Colonic mucosa (tissue), 4 donors: ENCODE measurements at regions not wholly inside any gene's neighbourhood (a gene's known extent, or its start where the extent isn't known, plus 50 kb on each side); places are given as distances from the start of the nearest gene placed in this dataset.

Source experiments
- DNase-seq: peaks from one replicate; pipeline ENCODE4 v3.0.0-alpha.2; 2020
- H3K27ac ChIP-seq: fragments of 200-600 bp; one replicate; pipeline ENCODE4 v1.8.0; 2021
- H3K27me3 ChIP-seq: fragments of 200-600 bp; one replicate; pipeline ENCODE4 v1.8.0; 2021
- H3K36me3 ChIP-seq: fragments of 200-600 bp; one replicate; pipeline ENCODE4 v1.8.0; 2021
- H3K4me1 ChIP-seq: fragments of 200-600 bp; one replicate; pipeline ENCODE4 v1.8.0; 2021; ENCODE audit warnings: mild to moderate bottlenecking
- H3K4me3 ChIP-seq: fragments of 200-600 bp; one replicate; pipeline ENCODE4 v1.8.0; 2021
- H3K9ac ChIP-seq, 2 donors: one replicate each; pipeline ENCODE4 v1.7.0; 2013; ENCODE audit warnings: control low read depth in 2 of 2, low read depth in 2 of 2, low read length in 2 of 2
- H3K9me3 ChIP-seq: fragments of 200-600 bp; one replicate; pipeline ENCODE4 v1.8.0; 2021
- intact Hi-C: fragments of 100-400 bp; cut with DNase I; formaldehyde crosslinking; loops from one replicate; pipeline ENCODE4 v1.14.1; 2022
- TF ChIP-seq, protein P1 (sequence below): fragments of 200-600 bp; IDR thresholded peaks from one replicate; pipeline ENCODE4 v1.8.0; 2022; ENCODE audit warnings: antibody characterized with exemption, mild to moderate bottlenecking
- donor health status: healthy.
- donor health status: DM: no; HTN: no; CAD: no.
- donor health status: DM: no; HTN: no; CAD: no.

DNA sequence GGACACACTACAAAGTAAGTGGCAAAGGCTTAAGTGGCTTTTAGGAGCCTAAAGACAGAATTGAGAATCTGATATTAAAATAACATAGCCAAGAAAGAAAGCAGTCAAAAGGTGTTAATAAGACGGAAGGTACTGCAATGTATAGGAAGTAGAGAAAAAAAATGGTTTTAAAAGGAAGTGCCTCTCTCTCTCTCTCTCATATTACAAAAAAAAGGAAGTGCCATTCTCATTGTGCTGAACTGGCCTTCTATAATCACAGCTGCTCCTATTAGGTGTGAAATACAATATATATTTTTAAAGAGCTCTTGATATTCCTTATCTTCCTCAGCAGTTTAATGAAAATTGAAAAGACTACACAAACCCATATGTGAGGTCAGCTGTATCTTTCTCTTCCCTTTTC, 199.4 kb upstream of the NPVF start:
- no peak for DNase-seq
- Histone ChIP-seq H3K9ac (no peak overlapping the region), H3K9me3 (no peaks in the 10 kb centered on the region), H3K27ac (no peak overlapping the region), H3K36me3 (no peaks in the 10 kb centered on the region), H3K4me1 (peaks cover 4% of the 10 kb centered on the region), H3K4me3 (no peak overlapping the region), H3K27me3 (no peaks in the 10 kb centered on the region)
- TF ChIP-seq, protein P1, sequence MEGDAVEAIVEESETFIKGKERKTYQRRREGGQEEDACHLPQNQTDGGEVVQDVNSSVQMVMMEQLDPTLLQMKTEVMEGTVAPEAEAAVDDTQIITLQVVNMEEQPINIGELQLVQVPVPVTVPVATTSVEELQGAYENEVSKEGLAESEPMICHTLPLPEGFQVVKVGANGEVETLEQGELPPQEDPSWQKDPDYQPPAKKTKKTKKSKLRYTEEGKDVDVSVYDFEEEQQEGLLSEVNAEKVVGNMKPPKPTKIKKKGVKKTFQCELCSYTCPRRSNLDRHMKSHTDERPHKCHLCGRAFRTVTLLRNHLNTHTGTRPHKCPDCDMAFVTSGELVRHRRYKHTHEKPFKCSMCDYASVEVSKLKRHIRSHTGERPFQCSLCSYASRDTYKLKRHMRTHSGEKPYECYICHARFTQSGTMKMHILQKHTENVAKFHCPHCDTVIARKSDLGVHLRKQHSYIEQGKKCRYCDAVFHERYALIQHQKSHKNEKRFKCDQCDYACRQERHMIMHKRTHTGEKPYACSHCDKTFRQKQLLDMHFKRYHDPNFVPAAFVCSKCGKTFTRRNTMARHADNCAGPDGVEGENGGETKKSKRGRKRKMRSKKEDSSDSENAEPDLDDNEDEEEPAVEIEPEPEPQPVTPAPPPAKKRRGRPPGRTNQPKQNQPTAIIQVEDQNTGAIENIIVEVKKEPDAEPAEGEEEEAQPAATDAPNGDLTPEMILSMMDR: no peak
- intact Hi-C loops: no loop called here

DNA sequence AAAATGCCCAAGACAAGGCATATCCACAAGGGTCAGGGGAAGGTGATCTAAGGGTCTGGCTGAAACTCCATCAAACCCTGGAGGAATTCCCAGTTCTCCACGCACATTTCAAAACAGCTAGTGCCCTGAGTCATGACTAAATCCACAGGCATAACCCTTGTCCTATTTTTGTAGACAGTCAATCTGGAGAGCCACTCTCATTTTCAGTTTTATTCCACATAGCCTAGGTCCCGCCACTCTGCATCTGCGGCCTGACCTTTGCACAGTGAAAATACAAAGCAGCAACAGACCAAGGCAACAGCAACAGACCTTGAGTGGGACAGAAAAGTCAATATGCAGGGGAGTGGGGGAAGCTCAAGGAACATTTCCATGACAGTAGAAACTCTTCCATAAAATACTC, 201.4 kb upstream of the NPVF start:
- no peak overlapping the region for H3K27ac ChIP-seq

DNA sequence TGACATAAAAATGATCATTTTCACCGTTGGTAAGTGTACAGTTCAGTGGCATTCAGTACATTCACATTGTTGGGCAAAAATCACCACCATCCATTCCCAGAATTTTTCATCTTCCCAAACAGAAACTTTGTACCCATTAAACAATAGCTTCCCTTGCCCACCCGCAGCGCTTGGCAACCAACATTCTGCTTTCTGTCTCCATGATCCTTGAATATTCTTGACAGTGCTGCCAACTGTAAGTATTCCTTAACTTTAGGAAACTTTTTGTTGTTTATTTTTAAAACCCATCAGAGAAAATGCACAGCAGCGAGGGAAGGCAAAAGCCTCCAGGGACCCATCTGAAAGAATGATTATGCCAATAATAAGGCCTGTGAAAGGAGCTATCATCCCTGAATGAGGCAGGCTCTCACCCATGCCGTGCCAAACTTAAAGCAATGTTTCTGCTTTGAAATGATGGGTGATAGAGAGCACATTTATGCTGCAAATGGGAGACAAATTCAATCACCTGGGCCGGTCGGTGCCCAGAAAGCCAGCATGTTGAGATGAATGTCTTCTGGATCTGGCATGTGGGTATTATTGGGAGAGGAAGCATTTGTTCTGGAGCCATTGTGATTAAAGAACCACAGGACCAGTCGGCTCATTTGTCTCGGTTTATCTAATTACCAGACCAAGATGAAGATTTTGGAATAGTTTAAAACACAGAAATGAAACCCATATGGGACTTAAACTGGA, 202.1 kb upstream of the NPVF start:
- H3K9me3 ChIP-seq: no peaks in the 10 kb centered on the region
- no peaks in the 10 kb centered on the region for H3K36me3 ChIP-seq
- no peak overlapping the region for H3K4me3 ChIP-seq
- H3K4me1 ChIP-seq: peaks cover 4% of the 10 kb centered on the region
- intact Hi-C loops: no loop called here
- H3K9ac ChIP-seq: no peak overlapping the region
- no peaks in the 10 kb centered on the region for H3K27me3 ChIP-seq
- no peak for DNase-seq
- H3K27ac ChIP-seq: no peak overlapping the region
- TF ChIP-seq, protein P1: no peak

More for the DNA sequence above, 201.4 kb upstream of the NPVF start:
- no peak overlapping the region for H3K4me3 ChIP-seq
- H3K27me3 ChIP-seq: no peaks in the 10 kb centered on the region
- no peaks in the 10 kb centered on the region for H3K36me3 ChIP-seq
- H3K9ac ChIP-seq: no peak overlapping the region
- intact Hi-C loops: no loop called here
- TF ChIP-seq, protein P1: no peak
- DNase-seq: no peak
- H3K9me3 ChIP-seq: no peaks in the 10 kb centered on the region
- peaks cover 4% of the 10 kb centered on the region for H3K4me1 ChIP-seq

DNA sequence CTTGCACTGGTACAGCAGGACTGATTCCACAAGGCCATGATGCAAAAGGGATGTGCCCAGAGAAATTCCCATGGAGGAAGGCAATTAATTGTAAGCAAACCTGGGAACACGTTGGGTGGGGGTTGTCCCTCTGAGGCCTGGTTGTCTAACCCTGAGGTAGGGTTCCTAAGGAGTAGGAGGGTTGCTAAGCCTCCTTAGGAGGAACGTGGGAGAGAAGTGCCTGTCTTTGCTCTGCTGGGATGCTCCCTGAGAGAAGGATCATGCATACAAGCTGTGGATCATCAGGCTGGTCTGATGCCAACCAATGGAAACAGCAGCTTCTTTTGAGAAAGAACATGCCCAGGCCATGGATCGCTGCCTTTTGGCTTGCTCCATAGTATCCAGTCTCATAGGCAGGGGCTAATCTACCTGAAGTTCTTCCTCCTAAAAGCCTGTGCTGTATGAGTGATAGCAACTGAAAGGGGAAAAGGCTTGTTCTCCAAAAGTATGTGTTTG, 203.7 kb upstream of the NPVF start:
- TF ChIP-seq, protein P1: no peak
- intact Hi-C loops: no loop called here

DNA sequence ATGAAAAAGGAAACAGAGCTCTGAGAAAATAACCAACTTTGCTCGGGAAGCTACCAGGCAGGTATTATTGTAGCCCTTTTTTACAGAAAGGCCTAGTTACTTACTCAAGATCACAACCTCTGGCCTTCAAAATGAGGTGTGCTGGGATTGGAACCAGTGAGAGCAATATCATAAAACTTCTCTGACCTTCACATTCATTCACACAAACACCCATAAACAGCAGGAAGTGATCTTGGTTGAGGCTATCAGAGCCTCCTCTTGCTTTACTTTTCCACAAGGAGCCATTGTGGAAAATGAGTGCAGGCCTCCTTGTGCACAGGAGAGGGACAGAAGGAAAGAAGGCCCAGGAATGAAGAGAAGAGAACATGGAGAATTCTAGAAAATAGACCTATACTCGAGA, 204.5 kb upstream of the NPVF start:
- H3K9me3 ChIP-seq: no peaks in the 10 kb centered on the region
- no peaks in the 10 kb centered on the region for H3K27me3 ChIP-seq
- H3K27ac ChIP-seq: no peak overlapping the region
- H3K4me1 ChIP-seq: peaks cover 4% of the 10 kb centered on the region
- DNase-seq: no peak
- no peak overlapping the region for H3K4me3 ChIP-seq
- intact Hi-C loops: no loop called here
- H3K36me3 ChIP-seq: no peaks in the 10 kb centered on the region
- H3K9ac ChIP-seq: no peak overlapping the region
- TF ChIP-seq, protein P1: no peak

More for the DNA sequence above, 203.7 kb upstream of the NPVF start:
- H3K27ac ChIP-seq: no peak overlapping the region
- H3K4me3 ChIP-seq: no peak overlapping the region
- H3K9ac ChIP-seq: no peak overlapping the region
- H3K36me3 ChIP-seq: no peaks in the 10 kb centered on the region
- DNase-seq: no peak
- H3K4me1 ChIP-seq: peaks cover 4% of the 10 kb centered on the region
- H3K27me3 ChIP-seq: no peaks in the 10 kb centered on the region
- H3K9me3 ChIP-seq: no peaks in the 10 kb centered on the region
